WTC11 (cell line): ENCODE measurements at regions not wholly inside any gene's neighbourhood (a gene's known extent, or its start where the extent isn't known, plus 50 kb on each side); places are given as distances from the start of the nearest gene placed in this dataset.

Experiments
- ATAC-seq: fragments of 200-7000 bp; cut with Tn5 transposase; 2 replicates; pipeline ENCODE4 v1.10.0; 2021; ENCODE audit warnings: mild to moderate bottlenecking, moderate library complexity
- CTCF ChIA-PET: fragments of 300-600 bp; sonication (Branson Sonifier 250); formaldehyde crosslinking; loops from one replicate; lab custom pipeline; 2021; ENCODE audit warnings: antibody characterized with exemption; lab: Charles Lee
- POLR2A ChIA-PET: fragments of 350-600 bp; sonication (Branson Sonifier 250); formaldehyde crosslinking; loops from one replicate; lab custom pipeline; 2021; ENCODE audit warnings: antibody characterized with exemption; lab: Charles Lee
- DNase-seq: peaks from one replicate; pipeline ENCODE4 v3.0.0; 2021; ENCODE audit warnings: low spot score
- H3K27ac Mint-ChIP-seq: 2 replicates; pipeline ENCODE4 v1.8.0; 2021; ENCODE audit warnings: mixed read lengths
- H3K27me3 Mint-ChIP-seq: 2 replicates; pipeline ENCODE4 v1.8.0; 2021; ENCODE audit warnings: low read depth, mild to moderate bottlenecking, moderate library complexity, mixed read lengths
- H3K36me3 Mint-ChIP-seq: 2 replicates; pipeline ENCODE4 v1.8.0; 2021; ENCODE audit warnings: mixed read lengths
- H3K4me1 Mint-ChIP-seq: 2 replicates; pipeline ENCODE4 v1.8.0; 2022; ENCODE audit warnings: mixed read lengths
- H3K4me3 Mint-ChIP-seq: 2 replicates; pipeline ENCODE4 v1.8.0; 2021; ENCODE audit warnings: mild to moderate bottlenecking, moderate library complexity, mixed read lengths
- H3K9me3 Mint-ChIP-seq: 2 replicates; pipeline ENCODE4 v1.8.0; 2021; ENCODE audit warnings: mixed read lengths
- ELF4 ChIP-seq: sonication (generic); formaldehyde crosslinking; IDR thresholded peaks from 2 replicates; pipeline ENCODE4 v1.8.1; 2022; ENCODE audit warnings: low read depth, mild to moderate bottlenecking, moderate library complexity, missing genetic modification reagents
- ESRRA ChIP-seq: sonication (generic); formaldehyde crosslinking; IDR thresholded peaks from 2 replicates; pipeline ENCODE4 v1.8.1; 2022; ENCODE audit warnings: mild to moderate bottlenecking, missing genetic modification reagents, borderline replicate concordance
- FOXJ3 ChIP-seq: sonication (generic); formaldehyde crosslinking; IDR thresholded peaks from 2 replicates; pipeline ENCODE4 v1.9.0; 2021; ENCODE audit warnings: missing genetic modification reagents, mild to moderate bottlenecking, borderline replicate concordance
- FOXP1 ChIP-seq: sonication (generic); formaldehyde crosslinking; IDR thresholded peaks from 2 replicates; pipeline ENCODE4 v1.8.0; 2022; ENCODE audit warnings: missing genetic modification reagents, mild to moderate bottlenecking, moderate library complexity, borderline replicate concordance
- HMGA2 ChIP-seq: fragments of 250-450 bp; sonication (Bioruptor Pico); IDR thresholded peaks from 2 replicates; pipeline ENCODE4 v1.4.0; 2021; ENCODE audit warnings: mild to moderate bottlenecking, moderate library complexity
- KAT7 ChIP-seq: sonication (generic); formaldehyde crosslinking; IDR thresholded peaks from 2 replicates; pipeline ENCODE4 v1.8.1; 2023; ENCODE audit warnings: missing genetic modification reagents, mild to moderate bottlenecking, borderline replicate concordance
- MAX ChIP-seq: sonication (generic); formaldehyde crosslinking; IDR thresholded peaks from 2 replicates; pipeline ENCODE4 v1.8.0; 2022; ENCODE audit warnings: mild to moderate bottlenecking, missing genetic modification reagents
- MYBL2 ChIP-seq: sonication (generic); formaldehyde crosslinking; IDR thresholded peaks from 2 replicates; pipeline ENCODE4 v1.8.1; 2023; ENCODE audit warnings: mild to moderate bottlenecking, moderate library complexity, missing genetic modification reagents
- NR2C2 ChIP-seq: sonication (generic); formaldehyde crosslinking; IDR thresholded peaks from 2 replicates; pipeline ENCODE4 v1.8.0; 2022; ENCODE audit warnings: mild to moderate bottlenecking, missing genetic modification reagents
- NR3C1 ChIP-seq: sonication (generic); formaldehyde crosslinking; conservative IDR thresholded peaks from 2 replicates; pipeline ENCODE4 v1.8.1; 2023; ENCODE audit warnings: low read depth, mild to moderate bottlenecking, missing genetic modification reagents
- SMAD3 ChIP-seq: sonication (generic); formaldehyde crosslinking; IDR thresholded peaks from 2 replicates; pipeline ENCODE4 v1.8.0; 2022; ENCODE audit warnings: missing genetic modification reagents, mild to moderate bottlenecking, borderline replicate concordance
- SOX15 ChIP-seq: fragments of 250-450 bp; sonication (Bioruptor Pico); IDR thresholded peaks from 2 replicates; pipeline ENCODE4 v1.9.0; 2021; ENCODE audit warnings: mild to moderate bottlenecking
- TEAD1 ChIP-seq: sonication (generic); formaldehyde crosslinking; IDR thresholded peaks from 2 replicates; pipeline ENCODE4 v1.8.0; 2022; ENCODE audit warnings: mild to moderate bottlenecking, missing genetic modification reagents
- ZNF121 ChIP-seq: sonication (generic); formaldehyde crosslinking; IDR thresholded peaks from 2 replicates; pipeline ENCODE4 v1.8.0; 2023; ENCODE audit warnings: missing genetic modification reagents
- ZNF138 ChIP-seq: sonication (generic); formaldehyde crosslinking; conservative IDR thresholded peaks from 2 replicates; pipeline ENCODE4 v1.8.1; 2022; ENCODE audit warnings: mild to moderate bottlenecking, moderate library complexity, missing genetic modification reagents
- ZNF232 ChIP-seq: sonication (generic); formaldehyde crosslinking; IDR thresholded peaks from 2 replicates; pipeline ENCODE4 v1.8.0; 2022; ENCODE audit warnings: mild to moderate bottlenecking, missing genetic modification reagents
- ZNF317 ChIP-seq: sonication (generic); formaldehyde crosslinking; IDR thresholded peaks from 2 replicates; pipeline ENCODE4 v1.8.1; 2023; ENCODE audit warnings: low read depth, mild to moderate bottlenecking, moderate library complexity, missing genetic modification reagents, borderline replicate concordance
- ZNF396 ChIP-seq: fragments of 250-450 bp; sonication (Bioruptor Pico); IDR thresholded peaks from 2 replicates; pipeline ENCODE4 v1.8.0; 2021; ENCODE audit warnings: mild to moderate bottlenecking, moderate library complexity, borderline replicate concordance
- ZNF425 ChIP-seq: fragments of 250-450 bp; sonication (Bioruptor Pico); conservative IDR thresholded peaks from 2 replicates; pipeline ENCODE4 v1.9.0; 2021; ENCODE audit warnings: mild to moderate bottlenecking
- ZNF512 ChIP-seq: sonication (generic); formaldehyde crosslinking; IDR thresholded peaks from 2 replicates; pipeline ENCODE4 v1.8.1; 2022; ENCODE audit warnings: missing genetic modification reagents, borderline replicate concordance
- ZNF532 ChIP-seq: fragments of 250-450 bp; sonication (Bioruptor Pico); IDR thresholded peaks from 2 replicates; pipeline ENCODE4 v1.9.0; 2021; ENCODE audit warnings: mild to moderate bottlenecking, borderline replicate concordance
- TF ChIP-seq, protein P1 (sequence below): sonication (generic); formaldehyde crosslinking; IDR thresholded peaks from 2 replicates; pipeline ENCODE4 v1.8.1; 2022; ENCODE audit warnings: mild to moderate bottlenecking, moderate library complexity, missing genetic modification reagents
- TF ChIP-seq, protein P2 (sequence below): fragments of 250-450 bp; sonication (Bioruptor Pico); IDR thresholded peaks from 2 replicates; pipeline ENCODE4 v1.9.0; 2021; ENCODE audit warnings: moderate library complexity, mild to moderate bottlenecking, inconsistent platforms, borderline replicate concordance

DNA sequence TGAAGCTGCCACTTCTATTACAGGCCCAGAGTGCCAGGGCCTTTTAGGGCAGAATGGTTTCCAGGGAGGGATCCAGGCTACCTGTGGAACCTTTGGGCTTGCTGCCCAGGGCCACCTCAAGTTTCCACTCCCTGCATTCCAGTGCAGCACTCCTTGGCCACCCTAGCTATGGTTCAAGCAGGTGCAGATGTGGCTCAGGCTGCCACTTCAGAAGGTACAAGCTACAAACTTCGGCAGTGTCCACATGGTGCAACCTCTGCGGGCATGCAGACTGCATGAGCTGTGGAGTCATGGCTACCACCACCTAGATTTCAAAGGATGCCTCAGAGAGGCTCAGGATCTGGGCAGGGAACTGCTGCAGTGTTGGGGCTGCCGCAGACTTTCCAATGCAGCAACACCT lies 248.1 kb upstream of the UBE2E3 start (continued):
- TF ChIP-seq ZNF317 (CRISPR knock-in tag) (no peak), FOXJ3 (CRISPR knock-in tag) (no peak), ZNF396 (CRISPR knock-in tag) (no peak), ZNF121 (CRISPR knock-in tag) (no peak), SMAD3 (CRISPR knock-in tag) (no peak), ELF4 (CRISPR knock-in tag) (no peak), ZNF232 (CRISPR knock-in tag) (no peak)

- H3K27ac Mint-ChIP-seq = no peak overlapping the region
- DNase-seq (no peak), ATAC-seq (no peak)
- no peak overlapping the region for H3K4me3 Mint-ChIP-seq
- H3K36me3 Mint-ChIP-seq = no peaks in the 10 kb centered on the region
- no peaks in the 10 kb centered on the region for H3K27me3 Mint-ChIP-seq
- ChIA-PET POLR2A (no interaction called here), CTCF (no interaction called here)
- no peaks in the 10 kb centered on the region; the same call in 1 of the 2 replicates for H3K4me1 Mint-ChIP-seq
- peaks cover 7% of the 10 kb centered on the region for H3K9me3 Mint-ChIP-seq
- TF ChIP-seq, protein P1, sequence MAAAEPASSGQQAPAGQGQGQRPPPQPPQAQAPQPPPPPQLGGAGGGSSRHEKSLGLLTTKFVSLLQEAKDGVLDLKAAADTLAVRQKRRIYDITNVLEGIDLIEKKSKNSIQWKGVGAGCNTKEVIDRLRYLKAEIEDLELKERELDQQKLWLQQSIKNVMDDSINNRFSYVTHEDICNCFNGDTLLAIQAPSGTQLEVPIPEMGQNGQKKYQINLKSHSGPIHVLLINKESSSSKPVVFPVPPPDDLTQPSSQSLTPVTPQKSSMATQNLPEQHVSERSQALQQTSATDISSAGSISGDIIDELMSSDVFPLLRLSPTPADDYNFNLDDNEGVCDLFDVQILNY = no peak
- TF ChIP-seq ZNF138 (no peak), ZNF512 (CRISPR knock-in tag) (no peak), MYBL2 (CRISPR knock-in tag) (no peak), NR2C2 (CRISPR knock-in tag) (no peak), HMGA2 (CRISPR knock-in tag) (no peak), ZNF425 (CRISPR knock-in tag) (no peak), KAT7 (no peak), FOXP1 (CRISPR knock-in tag) (no peak), SOX15 (CRISPR knock-in tag) (no peak), MAX (CRISPR knock-in tag) (no peak), ESRRA (CRISPR knock-in tag) (no peak), TEAD1 (CRISPR knock-in tag) (no peak), NR3C1 (CRISPR knock-in tag) (no peak), ZNF532 (no peak)
- TF ChIP-seq, protein P2, sequence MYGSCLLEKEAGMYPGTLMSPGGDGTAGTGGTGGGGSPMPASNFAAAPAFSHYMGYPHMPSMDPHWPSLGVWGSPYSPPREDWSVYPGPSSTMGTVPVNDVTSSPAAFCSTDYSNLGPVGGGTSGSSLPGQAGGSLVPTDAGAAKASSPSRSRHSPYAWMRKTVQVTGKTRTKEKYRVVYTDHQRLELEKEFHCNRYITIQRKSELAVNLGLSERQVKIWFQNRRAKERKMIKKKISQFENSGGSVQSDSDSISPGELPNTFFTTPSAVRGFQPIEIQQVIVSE = no peak
- TF ChIP-seq, all 79 proteins: peak for 0
These were observed 249.4 kb upstream of the UBE2E3 start for GRCh38 chr2:180730976-180731375.
